Spinal cord (tissue), 9 donors: ENCODE measurements at regions not wholly inside any gene's neighbourhood (a gene's known extent, or its start where the extent isn't known, plus 50 kb on each side); places are given as distances from the start of the nearest gene placed in this dataset.
"Not testable (repeated sequence)": the region's sequence is repeated elsewhere in the genome, so short reads cannot be mapped to it uniquely, and the experiment has no call there.

Source experiments
- DNase-seq, 6 donors: peaks; one replicate each; pipeline versions ENCODE4 v3.0.0 to v3.0.0-alpha.2; 2013 to 2015; ENCODE audit warnings: low spot score in 6 of 6, low read depth in 4 of 6
- H3K27ac ChIP-seq: one replicate; pipeline ENCODE4 v1.5.1; 2013; ENCODE audit warnings: low read depth, low read length, control low read depth
- H3K27me3 ChIP-seq: one replicate; pipeline ENCODE4 v1.6.1; 2013; ENCODE audit warnings: low read length; ENCODE audit not compliant: control insufficient read depth, insufficient read depth
- H3K36me3 ChIP-seq: one replicate; pipeline ENCODE4 v1.6.1; 2013; ENCODE audit warnings: low read length; ENCODE audit not compliant: control insufficient read depth, insufficient read depth
- H3K4me1 ChIP-seq: one replicate; pipeline ENCODE4 v1.6.1; 2013; ENCODE audit warnings: low read length; ENCODE audit not compliant: control insufficient read depth, insufficient read depth
- H3K4me3 ChIP-seq: one replicate; pipeline ENCODE4 v1.5.1; 2013; ENCODE audit warnings: low read depth, low read length, control low read depth
- H3K9me3 ChIP-seq: one replicate; pipeline ENCODE4 v1.6.1; 2013; ENCODE audit warnings: low read length; ENCODE audit not compliant: control insufficient read depth, insufficient read depth
- WGBS: methylation state at CpG from one replicate; pipeline ENCODE4 v1.1.5; 2013; ENCODE audit warnings: missing lambda C conversion rate; ENCODE audit not compliant: insufficient coverage; 5-methylcytosine and 5-hydroxymethylcytosine counted together
- donor health status: healthy.

- H3K27me3 ChIP-seq, result no peaks in the 10 kb centered on the region
- no peak for DNase-seq
- 92% methylated on average over 29 of the region's 29 CpGs for WGBS
Measured at GRCh38 chr14:104303705-104304425, 165.5 kb downstream of the KIF26A start.

GRCh38 chr14:104304451-104305351 is 166.3 kb downstream of the KIF26A start:
- no peak overlapping the region for H3K4me3 ChIP-seq
- H3K4me1 ChIP-seq, result peaks cover 12% of the 10 kb centered on the region
- H3K9me3 ChIP-seq, result no peaks in the 10 kb centered on the region
- H3K36me3 ChIP-seq, result peaks cover 2% of the 10 kb centered on the region
- H3K27ac ChIP-seq, result no peak overlapping the region
- DNase-seq, result no peak
- no peaks in the 10 kb centered on the region for H3K27me3 ChIP-seq
- WGBS, result 63% methylated on average over 26 of the region's 27 CpGs

More at GRCh38 chr14:104303705-104304425, 165.5 kb downstream of the KIF26A start:
- Histone ChIP-seq H3K36me3 (peaks cover 2% of the 10 kb centered on the region), H3K4me3 (no peak overlapping the region), H3K4me1 (peaks cover 12% of the 10 kb centered on the region), H3K9me3 (no peaks in the 10 kb centered on the region), H3K27ac (no peak overlapping the region)

GRCh38 chr14:104305511-104306449 is 167.4 kb downstream of the KIF26A start:
- Histone ChIP-seq H3K9me3 (no peaks in the 10 kb centered on the region), H3K27ac (no peak overlapping the region), H3K27me3 (no peaks in the 10 kb centered on the region), H3K4me1 (peaks cover 12% of the 10 kb centered on the region), H3K36me3 (peaks cover 2% of the 10 kb centered on the region), H3K4me3 (no peak overlapping the region)
- DNase-seq, result no peak
- WGBS, result 89% methylated on average over 29 of the region's 29 CpGs

- Histone ChIP-seq H3K27ac (no peak overlapping the region), H3K27me3 (no peaks in the 10 kb centered on the region), H3K4me3 (no peak overlapping the region), H3K4me1 (peaks cover 10% of the 10 kb centered on the region), H3K36me3 (peaks cover 2% of the 10 kb centered on the region), H3K9me3 (no peaks in the 10 kb centered on the region)
- DNase-seq, result no peak
- 73% methylated on average over 17 of the region's 17 CpGs for WGBS
Measured at GRCh38 chr14:104306450-104307040, 168.2 kb downstream of the KIF26A start.

GRCh38 chr14:104307246-104307626 is 168.8 kb downstream of the KIF26A start:
- H3K4me3 ChIP-seq, result no peak overlapping the region
- 82% methylated on average over 6 of the region's 7 CpGs for WGBS
- H3K9me3 ChIP-seq, result no peaks in the 10 kb centered on the region
- peaks cover 4% of the 10 kb centered on the region for H3K4me1 ChIP-seq
- DNase-seq, result no peak
- peaks cover 2% of the 10 kb centered on the region for H3K36me3 ChIP-seq
- H3K27ac ChIP-seq, result no peak overlapping the region
- no peaks in the 10 kb centered on the region for H3K27me3 ChIP-seq

- DNase-seq, result no peak
- Histone ChIP-seq H3K4me3 (no peak overlapping the region), H3K27ac (no peak overlapping the region), H3K9me3 (no peaks in the 10 kb centered on the region), H3K4me1 (peaks cover 4% of the 10 kb centered on the region), H3K27me3 (no peaks in the 10 kb centered on the region), H3K36me3 (peaks cover 2% of the 10 kb centered on the region)
- 96% methylated on average over 25 of the region's 25 CpGs for WGBS
Measured at GRCh38 chr14:104307627-104308401, 169.4 kb downstream of the KIF26A start.

- 83% methylated on average over 3 of the region's 10 CpGs for WGBS
- not testable (repeated sequence) for DNase-seq, H3K4me1 ChIP-seq, H3K36me3 ChIP-seq, H3K4me3 ChIP-seq, H3K27me3 ChIP-seq, H3K27ac ChIP-seq, H3K9me3 ChIP-seq
Measured at GRCh38 chr14:104308534-104308933, 170.1 kb downstream of the KIF26A start.

GRCh38 chr14:104309657-104310369 is 171.4 kb downstream of the KIF26A start:
- Histone ChIP-seq H3K4me1 (no peaks in the 10 kb centered on the region), H3K27ac (no peak overlapping the region), H3K27me3 (no peaks in the 10 kb centered on the region), H3K9me3 (no peaks in the 10 kb centered on the region), H3K4me3 (no peak overlapping the region), H3K36me3 (no peaks in the 10 kb centered on the region)
- 88% methylated on average over 7 of the region's 8 CpGs for WGBS
- no peak for DNase-seq
